ENCODE measurements at regions not wholly inside any gene's neighbourhood (a gene's known extent, or its start where the extent isn't known, plus 50 kb on each side); places are given as distances from the start of the nearest gene placed in this dataset.
A peak's percentile ranks its signal among the peaks of the same experiment; 100 is the strongest.

DNA sequence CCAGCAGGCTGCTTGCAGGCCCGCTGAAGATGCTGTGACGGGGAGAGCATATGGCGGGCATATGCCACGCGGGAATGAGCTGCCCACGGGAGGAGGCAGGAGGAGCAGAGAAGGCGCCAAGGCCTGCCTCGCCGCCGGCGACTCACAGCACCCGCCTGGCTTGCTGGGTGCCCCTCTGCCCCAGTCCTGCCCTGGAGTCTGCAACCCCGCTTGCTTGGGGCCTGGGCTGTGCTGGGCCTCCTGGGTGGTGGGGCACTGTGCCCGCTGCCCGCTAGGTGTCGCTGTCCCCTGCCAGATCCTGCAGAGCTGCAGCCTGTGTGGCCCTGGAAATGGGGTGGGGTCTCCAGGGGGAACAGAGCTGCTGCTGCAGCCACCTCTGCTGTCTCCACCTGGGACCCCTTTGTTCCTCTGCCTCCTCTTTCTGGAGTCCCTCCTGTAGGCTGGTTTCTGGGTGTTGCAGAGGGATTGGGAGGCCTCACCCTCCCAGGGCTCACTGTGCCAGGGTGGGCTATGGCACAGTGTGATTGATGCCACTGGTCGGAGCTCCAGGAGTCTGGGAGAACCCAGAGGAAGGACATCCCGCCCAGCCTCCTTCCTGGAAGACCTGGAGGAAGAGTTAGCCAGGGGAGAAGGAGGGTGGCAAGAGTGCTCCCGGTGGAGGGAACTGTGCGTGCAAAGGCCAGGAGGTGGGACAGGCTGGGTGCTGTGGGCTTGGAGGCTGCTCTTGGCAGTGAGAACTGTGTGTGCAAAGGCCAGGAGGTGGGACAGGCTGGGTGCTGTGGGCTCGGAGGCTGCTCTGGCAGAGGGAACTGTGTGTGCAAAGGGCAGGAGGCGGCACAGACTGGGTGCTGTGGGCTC is 141.0 kb upstream of the CIBAR2 start:
- Histone ChIP-seq H3K9me3 (no peaks in the 10 kb centered on the region), H3K36me3 (no peaks in the 10 kb centered on the region), H3K27me3 (no peaks in the 10 kb centered on the region), H3K27ac (no peak overlapping the region), H3K4me3 (no peak overlapping the region), H3K4me1 (peaks cover 0 to 27% (median 3%) of the 10 kb centered on the region in 4 donors)
- peak in 1 of 2 donors; percentile 57 for DNase-seq (ENCODE audit: low spot score in 2 of 2)
- TF ChIP-seq, protein P1, sequence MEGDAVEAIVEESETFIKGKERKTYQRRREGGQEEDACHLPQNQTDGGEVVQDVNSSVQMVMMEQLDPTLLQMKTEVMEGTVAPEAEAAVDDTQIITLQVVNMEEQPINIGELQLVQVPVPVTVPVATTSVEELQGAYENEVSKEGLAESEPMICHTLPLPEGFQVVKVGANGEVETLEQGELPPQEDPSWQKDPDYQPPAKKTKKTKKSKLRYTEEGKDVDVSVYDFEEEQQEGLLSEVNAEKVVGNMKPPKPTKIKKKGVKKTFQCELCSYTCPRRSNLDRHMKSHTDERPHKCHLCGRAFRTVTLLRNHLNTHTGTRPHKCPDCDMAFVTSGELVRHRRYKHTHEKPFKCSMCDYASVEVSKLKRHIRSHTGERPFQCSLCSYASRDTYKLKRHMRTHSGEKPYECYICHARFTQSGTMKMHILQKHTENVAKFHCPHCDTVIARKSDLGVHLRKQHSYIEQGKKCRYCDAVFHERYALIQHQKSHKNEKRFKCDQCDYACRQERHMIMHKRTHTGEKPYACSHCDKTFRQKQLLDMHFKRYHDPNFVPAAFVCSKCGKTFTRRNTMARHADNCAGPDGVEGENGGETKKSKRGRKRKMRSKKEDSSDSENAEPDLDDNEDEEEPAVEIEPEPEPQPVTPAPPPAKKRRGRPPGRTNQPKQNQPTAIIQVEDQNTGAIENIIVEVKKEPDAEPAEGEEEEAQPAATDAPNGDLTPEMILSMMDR (IDR thresholded peaks at IDR 0.05): peak; percentile 86 to 94 (median 91)
- no peak for TF ChIP-seq POLR2A (IDR thresholded peaks at IDR 0.05)
- WGBS, 2 donors: 47 to 51% methylated on average over 10 to 15 of the region's 22 CpGs

DNA sequence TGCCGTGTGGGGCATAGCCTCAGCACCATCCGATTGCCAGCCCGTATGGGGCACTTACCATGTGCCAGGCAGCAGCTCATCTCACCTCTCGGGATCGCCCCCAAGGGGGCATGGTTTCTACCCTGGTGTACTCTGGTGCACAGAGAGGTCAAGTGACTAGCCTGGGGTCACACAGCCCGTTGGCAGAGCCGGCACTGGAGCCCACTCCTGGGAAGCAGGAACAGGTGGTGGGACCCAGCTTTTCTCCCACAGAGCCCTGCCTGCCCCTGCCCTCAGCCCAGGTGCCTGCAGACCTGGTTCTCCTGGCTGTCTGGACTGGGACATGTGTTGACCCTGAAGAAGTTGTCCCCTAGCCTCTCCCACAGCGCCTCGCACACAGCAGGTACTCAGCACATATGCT is 141.8 kb upstream of the CIBAR2 start:
- TF ChIP-seq EP300 (IDR thresholded peaks at IDR 0.05) (no peak), POLR2A (IDR thresholded peaks at IDR 0.05) (no peak)
- TF ChIP-seq, protein P1 (IDR thresholded peaks at IDR 0.05): no peak
- 90 to 93% methylated on average over 2 to 7 of the region's 9 CpGs for WGBS, 2 donors
- no peak for DNase-seq (ENCODE audit: low spot score in 2 of 2)

DNA sequence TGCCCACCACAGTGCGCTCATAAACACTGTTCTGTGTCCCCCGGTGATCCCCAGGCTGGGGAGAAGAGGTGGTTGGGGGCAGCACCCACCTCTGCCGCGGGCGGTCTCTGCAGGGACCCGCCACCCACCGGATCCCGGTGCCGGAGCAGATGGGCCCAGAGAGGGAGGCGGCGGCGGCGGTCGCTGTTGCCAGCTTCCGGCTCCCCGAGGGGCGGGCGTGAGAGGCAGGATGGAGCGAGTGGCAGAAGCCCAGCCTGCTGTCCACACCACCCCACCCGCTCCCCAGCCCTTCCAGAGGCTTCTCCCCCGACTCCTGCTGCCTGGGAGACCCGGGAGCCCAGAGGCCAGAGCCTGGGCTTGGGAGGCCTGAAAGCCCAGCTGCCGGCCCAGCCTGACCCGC is 142.6 kb upstream of the CIBAR2 start:
- H3K4me3 ChIP-seq: no peak overlapping the region
- 92 to 95% methylated on average over 4 to 23 of the region's 24 CpGs for WGBS, 2 donors
- H3K27ac ChIP-seq: no peak overlapping the region
- no peak for TF ChIP-seq EP300 (IDR thresholded peaks at IDR 0.05)
- TF ChIP-seq, protein P1 (IDR thresholded peaks at IDR 0.05): no peak
- TF ChIP-seq POLR2A (IDR thresholded peaks at IDR 0.05): no peak
- no peaks in the 10 kb centered on the region for H3K9me3 ChIP-seq
- peaks cover 0 to 5% of the 10 kb centered on the region in 2 donors for H3K27me3 ChIP-seq
- H3K36me3 ChIP-seq: no peaks in the 10 kb centered on the region
- peaks cover 0 to 29% (median 7%) of the 10 kb centered on the region in 4 donors for H3K4me1 ChIP-seq
- no peak for DNase-seq (ENCODE audit: low spot score in 2 of 2)

More for the DNA sequence above, 141.8 kb upstream of the CIBAR2 start:
- Histone ChIP-seq H3K4me3 (no peak overlapping the region), H3K4me1 (peaks cover 0 to 33% (median 7%) of the 10 kb centered on the region in 4 donors), H3K27ac (no peak overlapping the region), H3K9me3 (no peaks in the 10 kb centered on the region), H3K36me3 (no peaks in the 10 kb centered on the region), H3K27me3 (peaks cover 0 to 5% of the 10 kb centered on the region in 2 donors)

DNA sequence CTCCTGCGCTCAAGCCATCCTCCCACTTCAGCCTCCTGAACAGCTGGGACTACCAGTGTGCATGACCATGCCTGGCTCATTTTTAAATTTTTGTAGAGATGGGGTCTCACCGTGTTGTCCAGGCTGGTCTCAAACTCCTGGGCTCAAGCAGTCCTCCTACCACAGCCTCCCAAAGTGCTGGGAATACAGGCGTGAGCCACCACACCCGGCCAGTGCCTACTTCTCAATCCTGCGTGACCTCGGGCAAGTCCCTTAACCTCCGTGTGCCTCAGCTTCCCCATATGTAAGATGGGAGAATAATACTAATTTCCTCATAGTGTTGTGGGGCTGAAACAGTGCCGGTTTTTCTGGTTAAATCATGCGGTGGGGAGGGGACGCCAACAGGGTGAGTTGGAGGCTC is 143.5 kb upstream of the CIBAR2 start:
- WGBS, 2 donors: 95 to 96% methylated on average over 10 of the region's 10 CpGs
- Histone ChIP-seq H3K4me3 (no peak overlapping the region), H3K27ac (no peak overlapping the region), H3K4me1 (peaks cover 0 to 21% (median 7%) of the 10 kb centered on the region in 4 donors), H3K9me3 (no peaks in the 10 kb centered on the region), H3K36me3 (no peaks in the 10 kb centered on the region), H3K27me3 (peaks cover 0 to 5% of the 10 kb centered on the region in 2 donors)
- no peak for TF ChIP-seq EP300 (IDR thresholded peaks at IDR 0.05)
- TF ChIP-seq, protein P1 (IDR thresholded peaks at IDR 0.05): no peak
- TF ChIP-seq POLR2A (IDR thresholded peaks at IDR 0.05): no peak
- no peak for DNase-seq (ENCODE audit: low spot score in 2 of 2)

DNA sequence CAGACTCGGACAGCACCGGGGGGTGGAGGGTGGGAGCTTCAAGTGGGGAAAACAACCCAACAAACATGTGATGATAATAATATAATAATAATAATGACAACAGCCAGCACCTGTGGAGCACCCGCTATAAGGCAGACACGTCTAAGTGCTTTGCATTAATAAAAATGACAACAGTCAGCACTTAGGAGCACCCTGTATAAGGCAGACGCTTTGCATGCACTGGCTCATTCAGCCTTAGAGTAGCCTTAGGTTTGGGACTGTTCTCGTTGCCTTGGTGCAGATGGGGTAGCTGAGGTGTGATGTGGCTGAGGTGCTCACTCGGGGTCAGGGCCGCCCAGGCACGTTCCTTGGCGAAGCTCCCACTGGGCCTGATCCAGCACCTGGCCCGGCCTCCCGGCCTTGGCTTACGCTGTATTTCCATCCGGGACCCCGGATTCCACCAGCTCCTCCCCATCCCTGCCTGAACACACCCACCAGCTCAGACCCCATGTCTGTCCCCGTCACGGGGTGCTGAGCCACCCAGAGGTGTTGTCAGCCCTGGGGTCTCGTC is 144.0 kb upstream of the CIBAR2 start:
- H3K27me3 ChIP-seq: peaks cover 0 to 5% of the 10 kb centered on the region in 2 donors
- no peaks in the 10 kb centered on the region for H3K9me3 ChIP-seq
- no peak overlapping the region for H3K4me3 ChIP-seq
- no peak overlapping the region for H3K27ac ChIP-seq
- H3K36me3 ChIP-seq: no peaks in the 10 kb centered on the region
- TF ChIP-seq, protein P1 (IDR thresholded peaks at IDR 0.05): no peak
- no peak for TF ChIP-seq EP300 (IDR thresholded peaks at IDR 0.05)
- TF ChIP-seq POLR2A (IDR thresholded peaks at IDR 0.05): no peak
- no peak for DNase-seq (ENCODE audit: low spot score in 2 of 2)
- 90 to 91% methylated on average over 18 of the region's 18 CpGs for WGBS, 2 donors
- peaks cover 0 to 21% (median 7%) of the 10 kb centered on the region in 4 donors for H3K4me1 ChIP-seq
